HCT116 (cell line): ENCODE measurements at regions not wholly inside any gene's neighbourhood (a gene's known extent, or its start where the extent isn't known, plus 50 kb on each side); places are given as distances from the start of the nearest gene placed in this dataset.

Source experiments
- ATAC-seq: fragments of 200-7000 bp; cut with Tn5 transposase; 2 replicates; pipeline ENCODE4 v1.9.1; 2020; ENCODE audit warnings: mild to moderate bottlenecking, moderate library complexity
- BruUV-seq: library from RNA; stranded (reverse); fragments of 400-500 nt; replicated peaks from 2 replicates; lab custom pipeline; 2021; lab: Mats Ljungman, UMichigan
- CTCF ChIA-PET: fragments of 300-600 bp; sonication (Branson Sonifier 250); formaldehyde crosslinking; loops from one replicate; lab custom pipeline; 2021; ENCODE audit warnings: antibody characterized with exemption; lab: Charles Lee
- POLR2A ChIA-PET: fragments of 300-600, 350-600 bp; sonication (Branson Sonifier 250); formaldehyde crosslinking; loops from one replicate; lab custom pipeline; 2021; ENCODE audit warnings: antibody characterized with exemption; lab: Charles Lee
- RAD21 ChIA-PET, 2 experiments: fragments of 300-600 bp; sonication (Branson Sonifier 250); formaldehyde crosslinking; loops; one replicate each; lab custom pipeline; 2023; ENCODE audit warnings: low total read pairs in 2 of 2; ENCODE audit not compliant: uncharacterized antibody in 2 of 2, unreplicated experiment in 2 of 2, low non-redundant PET in 1 of 2; lab: Charles Lee
- DNase-seq: peaks from one replicate; pipeline ENCODE4 v3.0.0-alpha.2; 2010; ENCODE audit warnings: low read depth, low spot score
- H2AFZ ChIP-seq: fragments of 200-600 bp; shearing (Covaris generic), sonication (generic); 2 replicates; pipeline ENCODE4 v1.6.1; 2017; ENCODE audit warnings: low read depth, mixed run types, mixed read lengths, antibody characterized with exemption, low read length; ENCODE audit not compliant: poor library complexity, severe bottlenecking
- H3K27ac ChIP-seq: 2 replicates; pipeline ENCODE4 v1.5.1; 2012; ENCODE audit warnings: low read depth, low read length
- H3K27me3 ChIP-seq: fragments of 200-600 bp; sonication (generic); 2 replicates; pipeline ENCODE4 v1.6.1; 2016; ENCODE audit warnings: mixed run types, low read length, mixed read lengths; ENCODE audit not compliant: insufficient read depth
- H3K36me3 ChIP-seq, 2 experiments: fragments of 200-500 bp in 1 of 2; fragments of 200-600 bp in 1 of 2; sonication (Bioruptor generic) in 1 of 2; sonication (generic) in 1 of 2; 2 replicates each; pipeline versions ENCODE4 v1.5.1 to v1.6.1; 2014 to 2016; ENCODE audit warnings: low read length in 2 of 2, inconsistent platforms in 1 of 2, mixed read lengths in 1 of 2, mixed run types in 1 of 2; ENCODE audit not compliant: insufficient read depth in 2 of 2, control insufficient read depth in 1 of 2
- H3K4me1 ChIP-seq, 2 experiments: fragments of 200-600 bp in 1 of 2; sonication (generic) in 1 of 2; 2 replicates each; pipeline versions ENCODE4 v1.5.1 to v1.6.1; 2012 to 2017; ENCODE audit warnings: low read length in 2 of 2, inconsistent platforms in 1 of 2, mild to moderate bottlenecking in 1 of 2, mixed read lengths in 1 of 2, mixed run types in 1 of 2, moderate library complexity in 1 of 2; ENCODE audit not compliant: insufficient read depth in 2 of 2, control insufficient read depth in 1 of 2
- H3K4me2 ChIP-seq: fragments of 200-600 bp; sonication (generic); 2 replicates; pipeline ENCODE4 v1.6.1; 2017; ENCODE audit warnings: mixed run types, low read length, mixed read lengths
- H3K4me3 ChIP-seq, 2 experiments: fragments of 200-600 bp in 1 of 2; sonication (generic) in 1 of 2; replicated peaks in 1 of 2; 2 replicates each; pipeline ENCODE4 v1.5.1; 2011 to 2016; ENCODE audit warnings: low read length in 2 of 2, control low read depth in 1 of 2, low read depth in 1 of 2, mild to moderate bottlenecking in 1 of 2, mixed read lengths in 1 of 2, mixed run types in 1 of 2
- H3K79me2 ChIP-seq: fragments of 200-600 bp; sonication (generic); 2 replicates; pipeline ENCODE4 v1.6.1; 2017; ENCODE audit warnings: mild to moderate bottlenecking, mixed run types, low read length, moderate library complexity, mixed read lengths; ENCODE audit not compliant: insufficient read depth
- H3K9ac ChIP-seq: fragments of 200-600 bp; sonication (generic); 2 replicates; pipeline ENCODE4 v1.6.1; 2016; ENCODE audit warnings: low read length, mixed read lengths
- H3K9me2 ChIP-seq: fragments of 200-600 bp; sonication (generic), shearing (Covaris generic); 2 replicates; pipeline ENCODE4 v1.6.1; 2017; ENCODE audit warnings: mixed run types, mild to moderate bottlenecking, moderate library complexity; ENCODE audit not compliant: insufficient read depth
- H3K9me3 ChIP-seq, 2 experiments: fragments of 200-500 bp in 1 of 2; fragments of 200-600 bp in 1 of 2; sonication (Bioruptor generic) in 1 of 2; sonication (generic) in 1 of 2; 2 replicates each; pipeline ENCODE4 v1.6.1; 2014 to 2017; ENCODE audit warnings: low read length in 2 of 2, mixed read lengths in 2 of 2, inconsistent platforms in 1 of 2, low read depth in 1 of 2, mild to moderate bottlenecking in 1 of 2, mixed run types in 1 of 2, moderate library complexity in 1 of 2; ENCODE audit not compliant: control insufficient read depth in 1 of 2, insufficient read depth in 1 of 2
- H4K20me1 ChIP-seq: fragments of 200-600 bp; sonication (generic), shearing (Covaris generic); 2 replicates; pipeline ENCODE4 v1.6.1; 2017; ENCODE audit warnings: mixed run types, mild to moderate bottlenecking, moderate library complexity; ENCODE audit not compliant: insufficient read depth
- CBX3 ChIP-seq: IDR thresholded peaks from 2 replicates; pipeline ENCODE4 v1.6.1; 2012; ENCODE audit warnings: low read depth
- EGR1 ChIP-seq: IDR thresholded peaks from 2 replicates; pipeline ENCODE4 v1.6.1; 2012; ENCODE audit warnings: low read depth
- ELF1 ChIP-seq: IDR thresholded peaks from 2 replicates; pipeline ENCODE4 v1.6.1; 2012; ENCODE audit warnings: low read depth, borderline replicate concordance
- FOSL1 ChIP-seq: IDR thresholded peaks from 2 replicates; pipeline ENCODE4 v1.6.1; 2012; ENCODE audit warnings: low read depth
- JUND ChIP-seq: IDR thresholded peaks from 2 replicates; pipeline ENCODE4 v1.6.1; 2012
- POLR2A ChIP-seq: IDR thresholded peaks from 2 replicates; pipeline ENCODE4 v1.7.0; 2011; ENCODE audit warnings: borderline replicate concordance; ENCODE audit not compliant: insufficient read depth, insufficient read length; ENCODE audit errors: extremely low read depth
- RAD21 ChIP-seq: IDR thresholded peaks from 2 replicates; pipeline ENCODE4 v1.6.1; 2012; ENCODE audit warnings: low read depth, mild to moderate bottlenecking
- REST ChIP-seq: IDR thresholded peaks from 2 replicates; pipeline ENCODE4 v1.6.1; 2012; ENCODE audit warnings: low read depth
- SIN3A ChIP-seq: IDR thresholded peaks from 2 replicates; pipeline ENCODE4 v1.6.1; 2012; ENCODE audit warnings: low read depth
- SP1 ChIP-seq: IDR thresholded peaks from 2 replicates; pipeline ENCODE4 v1.6.1; 2012; ENCODE audit warnings: low read depth
- SRF ChIP-seq: IDR thresholded peaks from 2 replicates; pipeline ENCODE4 v1.6.1; 2012; ENCODE audit warnings: low read depth
- TCF7L2 ChIP-seq: IDR thresholded peaks from 2 replicates; pipeline ENCODE4 v1.7.0; 2011; ENCODE audit warnings: borderline replicate concordance, inconsistent platforms; ENCODE audit not compliant: insufficient read depth, insufficient read length; ENCODE audit errors: extremely low read depth
- YY1 ChIP-seq: IDR thresholded peaks from 2 replicates; pipeline ENCODE4 v1.6.1; 2011; ENCODE audit warnings: low read length, low read depth, moderate library complexity, mild to moderate bottlenecking; ENCODE audit not compliant: insufficient replicate concordance; ENCODE audit errors: extremely low read depth
- ZNF274 ChIP-seq: fragments of 200-500 bp; sonication (Bioruptor generic); IDR thresholded peaks from 2 replicates; pipeline ENCODE4 v1.6.1; 2014; ENCODE audit warnings: mild to moderate bottlenecking, low read depth, low read length, inconsistent platforms
- intact Hi-C: fragments of 100-400 bp; cut with micrococcal nuclease; formaldehyde crosslinking; loops from 2 replicates; pipeline ENCODE4 v1.10.0; 2022
- TF ChIP-seq, protein P1 (sequence below), 3 experiments: fragments of 200-600 bp in 1 of 3; sonication (generic) in 1 of 3; IDR thresholded peaks in 2 of 3; conservative IDR thresholded peaks in 1 of 3; 2 replicates each; pipeline ENCODE4 v1.5.1; 2012 to 2017; ENCODE audit warnings: low read depth in 2 of 3, low read length in 2 of 3, antibody characterized with exemption in 1 of 3, borderline replicate concordance in 1 of 3, control low read depth in 1 of 3, mild to moderate bottlenecking in 1 of 3, mixed read lengths in 1 of 3, mixed run types in 1 of 3, moderate library complexity in 1 of 3; ENCODE audit not compliant: insufficient read depth in 1 of 3

DNA sequence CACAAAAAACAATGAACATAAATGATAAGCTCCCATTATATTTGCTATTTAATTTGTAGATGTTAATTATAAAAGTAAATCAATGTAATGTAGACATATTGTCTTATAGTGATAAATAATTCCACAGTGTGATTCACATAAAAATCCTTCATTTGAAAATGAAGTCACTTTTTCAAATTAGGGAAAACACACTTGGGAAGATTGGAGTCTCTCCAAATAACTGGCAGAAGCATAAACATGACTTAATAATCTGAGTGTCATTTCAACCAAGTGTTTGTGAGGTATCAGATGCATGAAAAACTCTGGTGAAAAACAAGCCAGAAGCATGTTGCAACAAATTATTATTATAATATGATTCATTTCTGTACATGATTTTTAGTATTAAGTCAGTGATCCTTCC lies 102.2 kb downstream of the CETN3 start:
- RAD21 ChIA-PET: no interaction called here

GRCh38 chr5:90306613-90307012 lies 102.9 kb downstream of the CETN3 start:
- intact Hi-C loops: no loop called here
- no peaks in the 10 kb centered on the region for H3K27me3 ChIP-seq
- no peaks in the 10 kb centered on the region for H3K9me3 ChIP-seq
- H3K4me1 ChIP-seq: no peaks in the 10 kb centered on the region
- no peak overlapping the region for H3K27ac ChIP-seq
- no peaks in the 10 kb centered on the region for H4K20me1 ChIP-seq
- H3K4me3 ChIP-seq: no peak overlapping the region
- POLR2A ChIA-PET: no interaction called here
- no peak overlapping the region for H3K4me2 ChIP-seq
- CTCF ChIA-PET: no interaction called here
- DNase-seq: no peak
- no peaks in the 10 kb centered on the region; the same call in 1 of the 2 replicates for H3K9me2 ChIP-seq
- BruUV-seq: no TSS peak
- RAD21 ChIA-PET: no interaction called here
- H2AFZ ChIP-seq: no peak overlapping the region
- TF ChIP-seq CBX3 (no peak), RAD21 (no peak), ZNF274 (no peak), SIN3A (no peak), FOSL1 (no peak), POLR2A (no peak), SP1 (no peak), YY1 (no peak), JUND (no peak), REST (no peak), EGR1 (no peak)
- TF ChIP-seq, protein P1, sequence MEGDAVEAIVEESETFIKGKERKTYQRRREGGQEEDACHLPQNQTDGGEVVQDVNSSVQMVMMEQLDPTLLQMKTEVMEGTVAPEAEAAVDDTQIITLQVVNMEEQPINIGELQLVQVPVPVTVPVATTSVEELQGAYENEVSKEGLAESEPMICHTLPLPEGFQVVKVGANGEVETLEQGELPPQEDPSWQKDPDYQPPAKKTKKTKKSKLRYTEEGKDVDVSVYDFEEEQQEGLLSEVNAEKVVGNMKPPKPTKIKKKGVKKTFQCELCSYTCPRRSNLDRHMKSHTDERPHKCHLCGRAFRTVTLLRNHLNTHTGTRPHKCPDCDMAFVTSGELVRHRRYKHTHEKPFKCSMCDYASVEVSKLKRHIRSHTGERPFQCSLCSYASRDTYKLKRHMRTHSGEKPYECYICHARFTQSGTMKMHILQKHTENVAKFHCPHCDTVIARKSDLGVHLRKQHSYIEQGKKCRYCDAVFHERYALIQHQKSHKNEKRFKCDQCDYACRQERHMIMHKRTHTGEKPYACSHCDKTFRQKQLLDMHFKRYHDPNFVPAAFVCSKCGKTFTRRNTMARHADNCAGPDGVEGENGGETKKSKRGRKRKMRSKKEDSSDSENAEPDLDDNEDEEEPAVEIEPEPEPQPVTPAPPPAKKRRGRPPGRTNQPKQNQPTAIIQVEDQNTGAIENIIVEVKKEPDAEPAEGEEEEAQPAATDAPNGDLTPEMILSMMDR (IDR thresholded peaks at IDR 0.05 in 2 of 3, conservative IDR thresholded peaks at IDR 0.05 in 1 of 3; ENCODE audit: borderline replicate concordance in 1 of 3, insufficient read depth in 1 of 3, low read depth in 2 of 3, low read length in 2 of 3): no peak
- no peak overlapping the region for H3K9ac ChIP-seq
- H3K36me3 ChIP-seq: no peaks in the 10 kb centered on the region
- no peak for ATAC-seq
- H3K79me2 ChIP-seq: no peaks in the 10 kb centered on the region

More for the DNA sequence above, 102.2 kb downstream of the CETN3 start:
- intact Hi-C loops: no loop called here
- no peaks in the 10 kb centered on the region; the same call in 1 of the 2 replicates for H3K9me2 ChIP-seq
- H3K36me3 ChIP-seq: no peaks in the 10 kb centered on the region
- H2AFZ ChIP-seq: no peak overlapping the region
- no peak for TF ChIP-seq TCF7L2
- no peak for TF ChIP-seq CBX3
- TF ChIP-seq FOSL1: no peak
- TF ChIP-seq ELF1: no peak
- TF ChIP-seq SRF: no peak
- H3K27ac ChIP-seq: no peak overlapping the region
- H3K4me2 ChIP-seq: no peak overlapping the region
- no peak overlapping the region for H3K4me3 ChIP-seq
- no TSS peak for BruUV-seq
- ATAC-seq (no peak), DNase-seq (no peak)
- H3K79me2 ChIP-seq: no peaks in the 10 kb centered on the region
- ChIA-PET CTCF (no interaction called here), POLR2A (no interaction called here)
- H3K9ac ChIP-seq: no peak overlapping the region
- H3K27me3 ChIP-seq: no peaks in the 10 kb centered on the region
- no peaks in the 10 kb centered on the region for H4K20me1 ChIP-seq
- no peaks in the 10 kb centered on the region for H3K9me3 ChIP-seq
- H3K4me1 ChIP-seq: no peaks in the 10 kb centered on the region
